ENCODE measurements at regions not wholly inside any gene's neighbourhood (a gene's known extent, or its start where the extent isn't known, plus 50 kb on each side); places are given as distances from the start of the nearest gene placed in this dataset.

GRCh38 chr6:48369100-48369499 is 258.1 kb upstream of the PTCHD4 start:
- Histone ChIP-seq H3K4me3 (no peak overlapping the region), H3K27me3 (no peaks in the 10 kb centered on the region), H3K27ac (no peak overlapping the region), H3K4me1 (no peaks in the 10 kb centered on the region), H3K9me3 (no peaks in the 10 kb centered on the region), H3K36me3 (no peaks in the 10 kb centered on the region)
- no peak for DNase-seq (ENCODE audit: low spot score in 2 of 2)
- intact Hi-C loops (cut with DNase I): no loop called here
- TF ChIP-seq CTCF (IDR thresholded peaks at IDR 0.05): no peak

- no peak for DNase-seq (ENCODE audit: low spot score in 2 of 2)
- Histone ChIP-seq H3K36me3 (no peaks in the 10 kb centered on the region), H3K27me3 (no peaks in the 10 kb centered on the region), H3K4me1 (no peaks in the 10 kb centered on the region), H3K27ac (no peak overlapping the region), H3K9me3 (no peaks in the 10 kb centered on the region), H3K4me3 (no peak overlapping the region)
- intact Hi-C loops (cut with DNase I): no loop called here
- no peak for TF ChIP-seq CTCF (IDR thresholded peaks at IDR 0.05)
Observed at GRCh38 chr6:48325701-48326100, 214.7 kb upstream of the PTCHD4 start.

- H3K27ac ChIP-seq: no peak overlapping the region
- no peaks in the 10 kb centered on the region for H3K9me3 ChIP-seq
- intact Hi-C loops (cut with DNase I): no loop called here
- no peaks in the 10 kb centered on the region for H3K4me1 ChIP-seq
- TF ChIP-seq CTCF (IDR thresholded peaks at IDR 0.05): no peak
- no peak for DNase-seq (ENCODE audit: low spot score in 2 of 2)
- H3K4me3 ChIP-seq: no peak overlapping the region
- no peaks in the 10 kb centered on the region for H3K27me3 ChIP-seq
- no peaks in the 10 kb centered on the region for H3K36me3 ChIP-seq
Observed at GRCh38 chr6:48318670-48319069, 207.7 kb upstream of the PTCHD4 start.

- Histone ChIP-seq H3K27me3 (no peaks in the 10 kb centered on the region), H3K4me3 (no peak overlapping the region), H3K36me3 (no peaks in the 10 kb centered on the region), H3K4me1 (no peaks in the 10 kb centered on the region), H3K27ac (no peak overlapping the region), H3K9me3 (no peaks in the 10 kb centered on the region)
- TF ChIP-seq CTCF (IDR thresholded peaks at IDR 0.05): no peak
- intact Hi-C loops (cut with DNase I): no loop called here
- no peak for DNase-seq (ENCODE audit: low spot score in 2 of 2)
Observed at GRCh38 chr6:48315915-48316314, 204.9 kb upstream of the PTCHD4 start.

GRCh38 chr6:48315051-48315719 is 204.2 kb upstream of the PTCHD4 start:
- H3K36me3 ChIP-seq: no peaks in the 10 kb centered on the region
- no peak for TF ChIP-seq CTCF (IDR thresholded peaks at IDR 0.05)
- no peaks in the 10 kb centered on the region for H3K4me1 ChIP-seq
- no peak overlapping the region for H3K4me3 ChIP-seq
- H3K27me3 ChIP-seq: no peaks in the 10 kb centered on the region
- intact Hi-C loops (cut with DNase I): no loop called here
- no peaks in the 10 kb centered on the region for H3K9me3 ChIP-seq
- no peak for DNase-seq (ENCODE audit: low spot score in 2 of 2)
- no peak overlapping the region for H3K27ac ChIP-seq

- Histone ChIP-seq H3K27me3 (no peaks in the 10 kb centered on the region), H3K36me3 (no peaks in the 10 kb centered on the region), H3K4me1 (no peaks in the 10 kb centered on the region), H3K4me3 (no peak overlapping the region), H3K27ac (no peak overlapping the region), H3K9me3 (no peaks in the 10 kb centered on the region)
- DNase-seq (ENCODE audit: low spot score in 2 of 2): no peak
- TF ChIP-seq CTCF (IDR thresholded peaks at IDR 0.05): no peak
- intact Hi-C loops (cut with DNase I): no loop called here
Observed at GRCh38 chr6:48311301-48311700, 200.3 kb upstream of the PTCHD4 start.

Measured in ascending aorta (tissue), 2 donors.